Heart left ventricle (tissue), 13 donors: ENCODE measurements at regions not wholly inside any gene's neighbourhood (a gene's known extent, or its start where the extent isn't known, plus 50 kb on each side); places are given as distances from the start of the nearest gene placed in this dataset.

Experiments used
- CTCF ChIP-seq, 12 donors: fragments of 200-600 bp; sonication (generic) in 4 of 12; IDR thresholded peaks; one replicate each; pipeline versions ENCODE4 v1.5.0 to v1.8.0; 2018 to 2022; ENCODE audit warnings: antibody characterized with exemption in 12 of 12, mild to moderate bottlenecking in 5 of 12
- POLR2A ChIP-seq, 2 donors: fragments of 450-650 bp; IDR thresholded peaks; one replicate each; pipeline ENCODE4 v1.6.1; 2017; ENCODE audit warnings: antibody characterized with exemption in 2 of 2, mild to moderate bottlenecking in 2 of 2, moderate library complexity in 2 of 2
- donor health status: ischemic (EF 13 %, LVEDD 7.1; RV severe dilation, severe dysfunction).
- donor health status: DM: no; HTN: yes; CAD: no.
- donor health status: DM: no; HTN: no; CAD: no.
- donor health status: ischemic (EF 25% LVEDD 6.9; RV normal size, moderate dysfunction).
- donor health status: ischemic (EF 25% LVEDD 5.7; RV mildly dilated, moderate dysfunction).
- donor health status: ischemic (EF 35%, LVEDD 5.7; RV mildly dilated, moderate dysfunction).
- donor health status: nonischemic (EF 11% LVEDD 7.7; RV severe dilation, severe dysfunction).
- donor health status: DM: yes; HTN: yes; CAD: no.
- donor health status: PGD.
- donor health status: ischemic (EF 29% LVEDD 5.4; RV normal size, mild dysfunction).
- donor health status: nonischemic (EF 23%, LVEDD 6.1; RV moderate dilation, normal function).

DNA sequence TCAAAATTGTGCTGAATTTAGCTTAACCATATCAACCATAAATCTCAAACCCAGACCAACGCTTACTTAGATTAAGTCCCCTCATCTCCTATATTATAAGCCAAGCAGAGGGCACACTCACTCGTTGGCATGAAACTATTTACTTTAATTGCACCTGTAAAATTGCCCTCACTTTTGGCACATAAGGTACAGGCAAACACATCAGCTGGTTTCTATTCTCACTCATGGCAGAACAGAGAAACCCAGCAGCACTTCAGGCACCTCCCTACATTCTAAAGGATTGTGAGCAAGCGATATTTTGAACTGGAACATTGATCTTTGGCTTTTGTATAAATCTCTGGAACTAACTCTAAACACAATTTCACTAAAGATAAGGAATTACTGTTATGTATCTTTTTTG, 845.6 kb upstream of the CDH6 start:
- TF ChIP-seq CTCF (IDR thresholded peaks at IDR 0.05) (no peak), POLR2A (IDR thresholded peaks at IDR 0.05) (no peak)
